ENCODE measurements at regions not wholly inside any gene's neighbourhood (a gene's known extent, or its start where the extent isn't known, plus 50 kb on each side); places are given as distances from the start of the nearest gene placed in this dataset.

- Mint-ChIP-seq H3K36me3 (ENCODE audit: insufficient read depth) (no peaks in the 10 kb centered on the region), H3K4me1 (ENCODE audit: low read depth) (peaks cover 2% of the 10 kb centered on the region), H3K9me3 (ENCODE audit: low read depth) (no peaks in the 10 kb centered on the region), H3K27ac (no peak overlapping the region), H3K27me3 (no peaks in the 10 kb centered on the region), H3K4me3 (ENCODE audit: low read depth) (no peak overlapping the region)
- DNase-seq (ENCODE audit: low spot score, unreplicated experiment): no peak
- TF ChIP-seq CTCF (IDR thresholded peaks at IDR 0.05; ENCODE audit: unreplicated experiment): no peak
Measured at GRCh38 chr9:13049223-13049622, 230.3 kb downstream of the MPDZ start.

- no peak for DNase-seq (ENCODE audit: low spot score, unreplicated experiment)
- no peak overlapping the region for H3K27ac Mint-ChIP-seq
Measured at GRCh38 chr9:13053504-13053903, 226.0 kb downstream of the MPDZ start.

GRCh38 chr9:13054389-13054788, 225.1 kb downstream of the MPDZ start:
- Mint-ChIP-seq H3K36me3 (ENCODE audit: insufficient read depth) (no peaks in the 10 kb centered on the region), H3K27me3 (no peaks in the 10 kb centered on the region), H3K4me1 (ENCODE audit: low read depth) (peaks cover 2% of the 10 kb centered on the region), H3K27ac (no peak overlapping the region), H3K9me3 (ENCODE audit: low read depth) (no peaks in the 10 kb centered on the region), H3K4me3 (ENCODE audit: low read depth) (no peak overlapping the region)
- DNase-seq (ENCODE audit: low spot score, unreplicated experiment): no peak
- TF ChIP-seq CTCF (IDR thresholded peaks at IDR 0.05; ENCODE audit: unreplicated experiment): no peak

More at GRCh38 chr9:13053504-13053903, 226.0 kb downstream of the MPDZ start:
- Mint-ChIP-seq H3K36me3 (ENCODE audit: insufficient read depth) (no peaks in the 10 kb centered on the region), H3K27me3 (no peaks in the 10 kb centered on the region), H3K4me3 (ENCODE audit: low read depth) (no peak overlapping the region), H3K9me3 (ENCODE audit: low read depth) (no peaks in the 10 kb centered on the region), H3K4me1 (ENCODE audit: low read depth) (peaks cover 2% of the 10 kb centered on the region)
- no peak for TF ChIP-seq CTCF (IDR thresholded peaks at IDR 0.05; ENCODE audit: unreplicated experiment)
